ENCODE measurements at regions not wholly inside any gene's neighbourhood (a gene's known extent, or its start where the extent isn't known, plus 50 kb on each side); places are given as distances from the start of the nearest gene placed in this dataset.

DNA sequence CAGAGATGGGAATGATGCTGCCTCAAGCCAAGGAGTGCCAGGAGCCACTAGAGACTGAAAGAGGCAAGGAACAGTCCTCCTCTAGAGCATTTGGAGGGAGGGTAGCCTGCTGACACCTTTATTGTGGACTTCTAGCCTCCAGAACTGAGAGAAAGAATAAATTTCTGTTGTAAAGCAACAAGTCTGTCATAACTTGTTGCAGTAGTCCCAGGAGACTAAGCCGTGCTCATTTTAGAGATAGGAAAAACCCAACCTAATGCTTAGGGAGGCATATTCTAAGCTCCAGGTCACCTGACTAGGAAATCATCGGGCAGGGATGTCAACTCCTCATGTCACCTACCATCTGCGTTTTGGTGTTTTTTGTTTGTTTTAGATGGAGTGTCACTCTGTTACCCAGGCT, 345.4 kb upstream of the EEF2KMT start:
- TF ChIP-seq, protein P1, sequence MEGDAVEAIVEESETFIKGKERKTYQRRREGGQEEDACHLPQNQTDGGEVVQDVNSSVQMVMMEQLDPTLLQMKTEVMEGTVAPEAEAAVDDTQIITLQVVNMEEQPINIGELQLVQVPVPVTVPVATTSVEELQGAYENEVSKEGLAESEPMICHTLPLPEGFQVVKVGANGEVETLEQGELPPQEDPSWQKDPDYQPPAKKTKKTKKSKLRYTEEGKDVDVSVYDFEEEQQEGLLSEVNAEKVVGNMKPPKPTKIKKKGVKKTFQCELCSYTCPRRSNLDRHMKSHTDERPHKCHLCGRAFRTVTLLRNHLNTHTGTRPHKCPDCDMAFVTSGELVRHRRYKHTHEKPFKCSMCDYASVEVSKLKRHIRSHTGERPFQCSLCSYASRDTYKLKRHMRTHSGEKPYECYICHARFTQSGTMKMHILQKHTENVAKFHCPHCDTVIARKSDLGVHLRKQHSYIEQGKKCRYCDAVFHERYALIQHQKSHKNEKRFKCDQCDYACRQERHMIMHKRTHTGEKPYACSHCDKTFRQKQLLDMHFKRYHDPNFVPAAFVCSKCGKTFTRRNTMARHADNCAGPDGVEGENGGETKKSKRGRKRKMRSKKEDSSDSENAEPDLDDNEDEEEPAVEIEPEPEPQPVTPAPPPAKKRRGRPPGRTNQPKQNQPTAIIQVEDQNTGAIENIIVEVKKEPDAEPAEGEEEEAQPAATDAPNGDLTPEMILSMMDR (IDR thresholded peaks at IDR 0.05), result no peak
- no peak for TF ChIP-seq POLR2A (IDR thresholded peaks at IDR 0.05)

Measured in heart left ventricle (tissue), 13 donors.